WTC11 (cell line): ENCODE measurements at regions not wholly inside any gene's neighbourhood (a gene's known extent, or its start where the extent isn't known, plus 50 kb on each side); places are given as distances from the start of the nearest gene placed in this dataset.

ENCODE experiments used
- ATAC-seq: fragments of 200-7000 bp; cut with Tn5 transposase; 2 replicates; pipeline ENCODE4 v1.10.0; 2021; ENCODE audit warnings: mild to moderate bottlenecking, moderate library complexity
- CTCF ChIA-PET: fragments of 300-600 bp; sonication (Branson Sonifier 250); formaldehyde crosslinking; loops from one replicate; lab custom pipeline; 2021; ENCODE audit warnings: antibody characterized with exemption; lab: Charles Lee
- POLR2A ChIA-PET: fragments of 350-600 bp; sonication (Branson Sonifier 250); formaldehyde crosslinking; loops from one replicate; lab custom pipeline; 2021; ENCODE audit warnings: antibody characterized with exemption; lab: Charles Lee
- DNase-seq: peaks from one replicate; pipeline ENCODE4 v3.0.0; 2021; ENCODE audit warnings: low spot score
- H3K27ac Mint-ChIP-seq: 2 replicates; pipeline ENCODE4 v1.8.0; 2021; ENCODE audit warnings: mixed read lengths
- H3K27me3 Mint-ChIP-seq: 2 replicates; pipeline ENCODE4 v1.8.0; 2021; ENCODE audit warnings: low read depth, mild to moderate bottlenecking, moderate library complexity, mixed read lengths
- H3K36me3 Mint-ChIP-seq: 2 replicates; pipeline ENCODE4 v1.8.0; 2021; ENCODE audit warnings: mixed read lengths
- H3K4me1 Mint-ChIP-seq: 2 replicates; pipeline ENCODE4 v1.8.0; 2022; ENCODE audit warnings: mixed read lengths
- H3K4me3 Mint-ChIP-seq: 2 replicates; pipeline ENCODE4 v1.8.0; 2021; ENCODE audit warnings: mild to moderate bottlenecking, moderate library complexity, mixed read lengths
- H3K9me3 Mint-ChIP-seq: 2 replicates; pipeline ENCODE4 v1.8.0; 2021; ENCODE audit warnings: mixed read lengths
- ARID4B ChIP-seq: sonication (generic); formaldehyde crosslinking; IDR thresholded peaks from 2 replicates; pipeline ENCODE4 v1.8.0; 2023; ENCODE audit warnings: missing genetic modification reagents, mild to moderate bottlenecking, borderline replicate concordance
- ATF2 ChIP-seq: sonication (generic); formaldehyde crosslinking; IDR thresholded peaks from 2 replicates; pipeline ENCODE4 v1.8.1; 2022; ENCODE audit warnings: low read depth, missing genetic modification reagents, borderline replicate concordance
- E2F1 ChIP-seq: sonication (generic); formaldehyde crosslinking; IDR thresholded peaks from 2 replicates; pipeline ENCODE4 v1.8.0; 2022; ENCODE audit warnings: mild to moderate bottlenecking, missing genetic modification reagents
- E2F4 ChIP-seq: sonication (generic); formaldehyde crosslinking; IDR thresholded peaks from 2 replicates; pipeline ENCODE4 v1.8.1; 2022; ENCODE audit warnings: low read depth, mild to moderate bottlenecking, moderate library complexity, missing genetic modification reagents, borderline replicate concordance
- EMX1 ChIP-seq: fragments of 250-450 bp; sonication (Bioruptor Pico); IDR thresholded peaks from 2 replicates; pipeline ENCODE4 v1.8.0; 2021; ENCODE audit warnings: mild to moderate bottlenecking
- FOXJ3 ChIP-seq: sonication (generic); formaldehyde crosslinking; IDR thresholded peaks from 2 replicates; pipeline ENCODE4 v1.9.0; 2021; ENCODE audit warnings: missing genetic modification reagents, mild to moderate bottlenecking, borderline replicate concordance
- FOXP1 ChIP-seq: sonication (generic); formaldehyde crosslinking; IDR thresholded peaks from 2 replicates; pipeline ENCODE4 v1.8.0; 2022; ENCODE audit warnings: missing genetic modification reagents, mild to moderate bottlenecking, moderate library complexity, borderline replicate concordance
- FOXP4 ChIP-seq: sonication (generic); formaldehyde crosslinking; IDR thresholded peaks from 2 replicates; pipeline ENCODE4 v1.8.0; 2022; ENCODE audit warnings: mild to moderate bottlenecking, missing genetic modification reagents
- JUN ChIP-seq: sonication (generic); formaldehyde crosslinking; IDR thresholded peaks from 2 replicates; pipeline ENCODE4 v1.8.0; 2023; ENCODE audit warnings: mild to moderate bottlenecking, missing genetic modification reagents
- NR3C1 ChIP-seq: sonication (generic); formaldehyde crosslinking; conservative IDR thresholded peaks from 2 replicates; pipeline ENCODE4 v1.8.1; 2023; ENCODE audit warnings: low read depth, mild to moderate bottlenecking, missing genetic modification reagents
- RELA ChIP-seq: sonication (generic); formaldehyde crosslinking; IDR thresholded peaks from 2 replicates; pipeline ENCODE4 v1.8.1; 2022; ENCODE audit warnings: missing genetic modification reagents, mild to moderate bottlenecking, borderline replicate concordance
- SMAD4 ChIP-seq: sonication (generic); formaldehyde crosslinking; IDR thresholded peaks from 2 replicates; pipeline ENCODE4 v1.8.0; 2022; ENCODE audit warnings: mild to moderate bottlenecking, missing genetic modification reagents
- TP53 ChIP-seq: sonication (generic); formaldehyde crosslinking; IDR thresholded peaks from 2 replicates; pipeline ENCODE4 v1.8.1; 2023; ENCODE audit warnings: mild to moderate bottlenecking, missing genetic modification reagents
- ZMAT4 ChIP-seq: fragments of 250-450 bp; sonication (Bioruptor Pico); IDR thresholded peaks from 2 replicates; pipeline ENCODE4 v1.9.0; 2021; ENCODE audit warnings: mild to moderate bottlenecking
- ZNF121 ChIP-seq: sonication (generic); formaldehyde crosslinking; IDR thresholded peaks from 2 replicates; pipeline ENCODE4 v1.8.0; 2023; ENCODE audit warnings: missing genetic modification reagents
- ZNF232 ChIP-seq: sonication (generic); formaldehyde crosslinking; IDR thresholded peaks from 2 replicates; pipeline ENCODE4 v1.8.0; 2022; ENCODE audit warnings: mild to moderate bottlenecking, missing genetic modification reagents

GRCh38 chr9:134233022-134233421 lies 68.7 kb upstream of the RNU6ATAC start (continued):
- TF ChIP-seq E2F4 (CRISPR knock-in tag) = no peak
- TF ChIP-seq FOXP4 (CRISPR knock-in tag) = no peak
- TF ChIP-seq JUN (CRISPR knock-in tag) = no peak
- TF ChIP-seq NR3C1 (CRISPR knock-in tag) = no peak
- no peak for TF ChIP-seq ATF2

- DNase-seq (no peak), ATAC-seq (no peak)
- TF ChIP-seq ATF2 (no peak), FOXP1 (CRISPR knock-in tag) (no peak), ARID4B (CRISPR knock-in tag) (no peak), FOXJ3 (CRISPR knock-in tag) (no peak), ZNF121 (CRISPR knock-in tag) (no peak), SMAD4 (CRISPR knock-in tag) (no peak), ZMAT4 (CRISPR knock-in tag) (no peak), E2F1 (no peak), RELA (CRISPR knock-in tag) (no peak), TP53 (no peak), JUN (CRISPR knock-in tag) (no peak), EMX1 (CRISPR knock-in tag) (no peak), ZNF232 (no peak)
- ChIA-PET CTCF (no interaction called here), POLR2A (no interaction called here)
- no peaks in the 10 kb centered on the region for H3K36me3 Mint-ChIP-seq
- no peak overlapping the region for H3K4me3 Mint-ChIP-seq
- no peaks in the 10 kb centered on the region for H3K9me3 Mint-ChIP-seq
- H3K4me1 Mint-ChIP-seq = no peaks in the 10 kb centered on the region
- H3K27me3 Mint-ChIP-seq = no peaks in the 10 kb centered on the region
- H3K27ac Mint-ChIP-seq = no peak overlapping the region
These were observed 69.8 kb upstream of the RNU6ATAC start for GRCh38 chr9:134234001-134234660.
